Ovary (tissue), 3 donors: ENCODE measurements at regions not wholly inside any gene's neighbourhood (a gene's known extent, or its start where the extent isn't known, plus 50 kb on each side); places are given as distances from the start of the nearest gene placed in this dataset.

Source experiments
- POLR2A ChIP-seq: fragments of 450-650 bp; IDR thresholded peaks from one replicate; pipeline ENCODE4 v1.6.1; 2017; ENCODE audit warnings: antibody characterized with exemption, mild to moderate bottlenecking, moderate library complexity
- TF ChIP-seq, protein P1 (sequence below), 3 donors: fragments of 450-650 bp in 2 of 3; fragments of 200-600 bp in 1 of 3; IDR thresholded peaks; one replicate each; pipeline versions ENCODE4 v1.5.1 to v1.8.0; 2016 to 2022; ENCODE audit warnings: antibody characterized with exemption in 3 of 3, mild to moderate bottlenecking in 1 of 3
- donor health status: DM: no; HTN: no; CAD: no.

GRCh38 chr11:25941353-25941752 lies 390.6 kb upstream of the ANO3 start:
- TF ChIP-seq, protein P1, sequence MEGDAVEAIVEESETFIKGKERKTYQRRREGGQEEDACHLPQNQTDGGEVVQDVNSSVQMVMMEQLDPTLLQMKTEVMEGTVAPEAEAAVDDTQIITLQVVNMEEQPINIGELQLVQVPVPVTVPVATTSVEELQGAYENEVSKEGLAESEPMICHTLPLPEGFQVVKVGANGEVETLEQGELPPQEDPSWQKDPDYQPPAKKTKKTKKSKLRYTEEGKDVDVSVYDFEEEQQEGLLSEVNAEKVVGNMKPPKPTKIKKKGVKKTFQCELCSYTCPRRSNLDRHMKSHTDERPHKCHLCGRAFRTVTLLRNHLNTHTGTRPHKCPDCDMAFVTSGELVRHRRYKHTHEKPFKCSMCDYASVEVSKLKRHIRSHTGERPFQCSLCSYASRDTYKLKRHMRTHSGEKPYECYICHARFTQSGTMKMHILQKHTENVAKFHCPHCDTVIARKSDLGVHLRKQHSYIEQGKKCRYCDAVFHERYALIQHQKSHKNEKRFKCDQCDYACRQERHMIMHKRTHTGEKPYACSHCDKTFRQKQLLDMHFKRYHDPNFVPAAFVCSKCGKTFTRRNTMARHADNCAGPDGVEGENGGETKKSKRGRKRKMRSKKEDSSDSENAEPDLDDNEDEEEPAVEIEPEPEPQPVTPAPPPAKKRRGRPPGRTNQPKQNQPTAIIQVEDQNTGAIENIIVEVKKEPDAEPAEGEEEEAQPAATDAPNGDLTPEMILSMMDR (IDR thresholded peaks at IDR 0.05) = no peak
- no peak for TF ChIP-seq POLR2A
